H9 (cell line): ENCODE measurements at regions not wholly inside any gene's neighbourhood (a gene's known extent, or its start where the extent isn't known, plus 50 kb on each side); places are given as distances from the start of the nearest gene placed in this dataset.

Source experiments
- DNase-seq: peaks from one replicate; pipeline ENCODE4 v3.0.0-alpha.2; 2017
- H2AFZ ChIP-seq: one replicate; pipeline ENCODE4 v1.6.1; 2013; ENCODE audit warnings: mild to moderate bottlenecking, low read length, control low read depth, moderate library complexity
- H2AK5ac ChIP-seq: 2 replicates; pipeline ENCODE4 v1.6.1; 2013; ENCODE audit warnings: low read length, control low read depth, mixed read lengths; ENCODE audit not compliant: insufficient read length
- H2BK120ac ChIP-seq: one replicate; pipeline ENCODE4 v1.6.1; 2013; ENCODE audit warnings: low read depth, mild to moderate bottlenecking, low read length, control low read depth, inconsistent platforms; ENCODE audit not compliant: poor library complexity, severe bottlenecking
- H2BK12ac ChIP-seq: 2 replicates; pipeline ENCODE4 v1.6.1; 2013; ENCODE audit warnings: low read length, control low read depth, mixed read lengths, low read depth; ENCODE audit not compliant: insufficient read length
- H2BK15ac ChIP-seq: 2 replicates; pipeline ENCODE4 v1.6.1; 2013; ENCODE audit warnings: low read depth, low read length, control low read depth
- H2BK20ac ChIP-seq: one replicate; pipeline ENCODE4 v1.6.1; 2013; ENCODE audit warnings: low read depth, mild to moderate bottlenecking, low read length, control low read depth, inconsistent platforms; ENCODE audit not compliant: poor library complexity, severe bottlenecking
- H2BK5ac ChIP-seq: 2 replicates; pipeline ENCODE4 v1.6.1; 2013; ENCODE audit warnings: low read length, control low read depth, mixed read lengths; ENCODE audit not compliant: insufficient read length
- H3K14ac ChIP-seq: 2 replicates; pipeline ENCODE4 v1.6.1; 2013; ENCODE audit warnings: low read length, control low read depth; ENCODE audit not compliant: insufficient read depth
- H3K18ac ChIP-seq: 2 replicates; pipeline ENCODE4 v1.6.1; 2013; ENCODE audit warnings: low read depth, mild to moderate bottlenecking, mixed read lengths, low read length, control low read depth; ENCODE audit not compliant: insufficient read length
- H3K23ac ChIP-seq: 2 replicates; pipeline ENCODE4 v1.6.1; 2013; ENCODE audit warnings: low read length, control low read depth, mixed read lengths, low read depth; ENCODE audit not compliant: insufficient read length
- H3K23me2 ChIP-seq: 2 replicates; pipeline ENCODE4 v1.6.1; 2013; ENCODE audit warnings: low read depth, mild to moderate bottlenecking, mixed read lengths, low read length, control low read depth; ENCODE audit not compliant: insufficient read length, poor library complexity, severe bottlenecking
- H3K27ac ChIP-seq: 2 replicates; pipeline ENCODE4 v1.5.1; 2013; ENCODE audit warnings: low read length, control low read depth, mixed read lengths, low read depth; ENCODE audit not compliant: insufficient read length
- H3K27me3 ChIP-seq: 2 replicates; pipeline ENCODE4 v1.6.1; 2013; ENCODE audit warnings: low read length, control low read depth, inconsistent platforms; ENCODE audit not compliant: insufficient read depth
- H3K4ac ChIP-seq: 2 replicates; pipeline ENCODE4 v1.6.1; 2013; ENCODE audit warnings: low read depth, mild to moderate bottlenecking, control low read depth, inconsistent platforms, low read length, moderate library complexity
- H3K4me1 ChIP-seq: 2 replicates; pipeline ENCODE4 v1.6.1; 2013; ENCODE audit warnings: low read length, control low read depth, inconsistent platforms; ENCODE audit not compliant: insufficient read depth
- H3K4me2 ChIP-seq: 2 replicates; pipeline ENCODE4 v1.6.1; 2013; ENCODE audit warnings: low read length, control low read depth, mixed read lengths; ENCODE audit not compliant: insufficient read length, insufficient read depth
- H3K56ac ChIP-seq: 2 replicates; pipeline ENCODE4 v1.6.1; 2013; ENCODE audit warnings: low read depth, mild to moderate bottlenecking, mixed read lengths, low read length, control low read depth; ENCODE audit not compliant: insufficient read length
- H3K79me1 ChIP-seq: 2 replicates; pipeline ENCODE4 v1.6.1; 2013; ENCODE audit warnings: low read depth, mild to moderate bottlenecking, moderate library complexity, low read length, control low read depth, inconsistent platforms; ENCODE audit not compliant: insufficient read depth, poor library complexity, severe bottlenecking
- H3K79me2 ChIP-seq: 2 replicates; pipeline ENCODE4 v1.6.1; 2013; ENCODE audit warnings: low read length, control low read depth, inconsistent platforms; ENCODE audit not compliant: insufficient read depth
- H3K9ac ChIP-seq: 2 replicates; pipeline ENCODE4 v1.6.1; 2013; ENCODE audit warnings: low read length, control low read depth, mixed read lengths; ENCODE audit not compliant: insufficient read length; ENCODE audit errors: extremely low read depth
- H3K9me3 ChIP-seq: one replicate; pipeline ENCODE4 v1.6.1; 2013; ENCODE audit warnings: low read depth, low read length, inconsistent platforms; ENCODE audit not compliant: control insufficient read depth
- H3T11ph ChIP-seq: one replicate; pipeline ENCODE4 v1.6.1; 2013; ENCODE audit warnings: mild to moderate bottlenecking, low read length, control low read depth, inconsistent platforms
- H4K20me1 ChIP-seq: one replicate; pipeline ENCODE4 v1.6.1; 2013; ENCODE audit not compliant: control insufficient read depth, insufficient read length, insufficient read depth
- H4K5ac ChIP-seq: 2 replicates; pipeline ENCODE4 v1.6.1; 2013; ENCODE audit warnings: low read depth, mild to moderate bottlenecking, mixed read lengths, low read length, control low read depth; ENCODE audit not compliant: insufficient read length
- H4K8ac ChIP-seq: replicated peaks from 2 replicates; pipeline ENCODE4 v1.6.1; 2013; ENCODE audit warnings: low read length, control low read depth, mixed read lengths, low read depth; ENCODE audit not compliant: insufficient read length
- H4K91ac ChIP-seq: 2 replicates; pipeline ENCODE4 v1.6.1; 2013; ENCODE audit warnings: low read depth, mild to moderate bottlenecking, moderate library complexity, mixed read lengths, low read length, control low read depth; ENCODE audit not compliant: insufficient read length
- H3K27ac Mint-ChIP-seq, 3 experiments: 2 replicates in 2 of 3; 3 replicates in 1 of 3; pipeline ENCODE4 v1.8.0; 2020 to 2021; ENCODE audit warnings: mixed read lengths in 3 of 3, mild to moderate bottlenecking in 1 of 3, moderate library complexity in 1 of 3
- H3K27me3 Mint-ChIP-seq: 2 replicates; pipeline ENCODE4 v1.8.0; 2021; ENCODE audit warnings: low read depth, mild to moderate bottlenecking, moderate library complexity, mixed read lengths
- H3K36me3 Mint-ChIP-seq, 3 experiments: 2 replicates in 2 of 3; 3 replicates in 1 of 3; pipeline ENCODE4 v1.8.0; 2020 to 2021; ENCODE audit warnings: low read depth in 3 of 3, mixed read lengths in 3 of 3; ENCODE audit not compliant: insufficient read depth in 1 of 3
- H3K4me1 Mint-ChIP-seq, 2 experiments: 2 replicates each; pipeline ENCODE4 v1.8.0; 2020; ENCODE audit warnings: mixed read lengths in 2 of 2
- H3K4me3 Mint-ChIP-seq, 2 experiments: 2 replicates in 1 of 2; 3 replicates in 1 of 2; pipeline ENCODE4 v1.8.0; 2020 to 2021; ENCODE audit warnings: mild to moderate bottlenecking in 2 of 2, mixed read lengths in 2 of 2, moderate library complexity in 1 of 2
- H3K9me3 Mint-ChIP-seq, 2 experiments: 2 replicates in 1 of 2; 3 replicates in 1 of 2; pipeline ENCODE4 v1.8.0; 2020; ENCODE audit warnings: mild to moderate bottlenecking in 2 of 2, mixed read lengths in 2 of 2, moderate library complexity in 1 of 2
- CTCF ChIP-seq: fragments of 200-600 bp; sonication (generic); conservative IDR thresholded peaks from 3 replicates; pipeline ENCODE4 v1.8.0; 2021; ENCODE audit warnings: antibody characterized with exemption, mild to moderate bottlenecking
- WGBS: extraction: QIAGEN DNeasy Blood & Tissue Kit; methylation state at CpG from one replicate; pipeline ENCODE4 v1.1.7; 2013; ENCODE audit warnings: missing lambda C conversion rate, low lambda C conversion rate, mixed read lengths; ENCODE audit not compliant: insufficient read length; ENCODE audit errors: extremely low coverage; 5-methylcytosine and 5-hydroxymethylcytosine counted together

GRCh38 chrX:40244980-40245379 lies 147.2 kb upstream of the BCOR start:
- WGBS = no CpG with 5 or more reads among the region's 11 CpGs
- no peaks in the 10 kb centered on the region for H3K23me2 ChIP-seq

More at GRCh38 chrX:40244980-40245379, 147.2 kb upstream of the BCOR start:
- Histone ChIP-seq H3K4me1 (peaks cover 9% of the 10 kb centered on the region), H3K79me2 (0 out of 2 replicates have a peak, but pooled peaks cover 2% of the 10 kb centered on the region), H2BK20ac (no peak overlapping the region), H2BK12ac (no peak overlapping the region), H4K5ac (no peak overlapping the region), H3K18ac (no peak overlapping the region), H3K27ac (no peak overlapping the region), H3K9ac (no peak overlapping the region), H2BK5ac (no peak overlapping the region), H3K9me3 (no peaks in the 10 kb centered on the region), H3K4me2 (no peak overlapping the region), H3K14ac (no peak overlapping the region), H4K20me1 (no peaks in the 10 kb centered on the region), H2AK5ac (no peak overlapping the region), H2AFZ (no peak overlapping the region), H3T11ph (no peak overlapping the region), H3K27me3 (no peaks in the 10 kb centered on the region), H4K8ac (no peak overlapping the region), H3K79me1 (no peaks in the 10 kb centered on the region), H2BK120ac (no peak overlapping the region), H3K4ac (no peak overlapping the region), H3K23ac (no peak overlapping the region), H2BK15ac (no peak overlapping the region), H4K91ac (no peak overlapping the region), H3K56ac (no peak overlapping the region)
- no peak; the same call in 2 of the 3 replicates for TF ChIP-seq CTCF
- Mint-ChIP-seq H3K36me3 (peaks cover 0 to 4% (median 0%) of the 10 kb centered on the region in 3 experiments; a peak in 1 of 7 replicates), H3K27me3 (peaks cover 17% of the 10 kb centered on the region), H3K9me3 (peaks cover 57 to 61% of the 10 kb centered on the region in 2 experiments), H3K4me1 (peaks cover 19 to 25% of the 10 kb centered on the region in 2 experiments), H3K4me3 (no peak overlapping the region), H3K27ac (no peak overlapping the region)
- no peak for DNase-seq
